ENCODE measurements at regions not wholly inside any gene's neighbourhood (a gene's known extent, or its start where the extent isn't known, plus 50 kb on each side); places are given as distances from the start of the nearest gene placed in this dataset.

DNA sequence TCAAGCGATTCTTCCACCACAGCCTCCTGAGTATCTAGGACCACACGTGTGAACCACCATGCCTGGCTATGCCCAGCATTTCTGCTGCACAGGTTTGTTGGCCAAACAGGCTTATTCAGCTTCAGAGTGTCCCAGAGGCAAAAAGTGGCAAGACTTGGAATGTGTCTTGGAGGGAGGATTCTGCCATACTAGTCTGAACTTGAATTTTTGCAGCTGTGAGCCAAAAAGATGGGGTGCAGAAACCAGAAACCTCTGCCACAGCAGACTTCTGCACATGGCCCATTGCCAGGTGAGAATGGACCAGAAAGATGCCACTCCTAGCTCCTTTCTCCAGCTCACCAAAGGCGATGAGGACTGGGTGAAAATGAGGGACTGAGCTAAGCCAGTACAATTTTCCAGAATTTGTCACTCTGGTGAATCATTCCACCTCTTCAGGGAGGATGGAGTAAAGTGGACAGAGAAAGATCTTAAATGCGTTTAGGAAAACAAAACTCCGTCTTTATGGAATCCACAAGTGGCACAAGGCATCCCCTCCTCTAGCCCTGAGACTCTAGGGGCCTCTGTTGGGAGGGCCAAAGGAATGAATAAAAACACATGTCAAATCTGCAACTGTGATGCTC lies 369.1 kb upstream of the CLNK start:
- H3K27me3 Mint-ChIP-seq (ENCODE audit: unreplicated experiment): no peaks in the 10 kb centered on the region
- no peaks in the 10 kb centered on the region for H3K36me3 Mint-ChIP-seq (ENCODE audit: low read depth, unreplicated experiment)
- no peaks in the 10 kb centered on the region for H3K4me1 Mint-ChIP-seq (ENCODE audit: unreplicated experiment)
- no peak for DNase-seq (ENCODE audit: low spot score)
- no peaks in the 10 kb centered on the region for H3K9me3 Mint-ChIP-seq (ENCODE audit: unreplicated experiment)
- TF ChIP-seq, protein P1, sequence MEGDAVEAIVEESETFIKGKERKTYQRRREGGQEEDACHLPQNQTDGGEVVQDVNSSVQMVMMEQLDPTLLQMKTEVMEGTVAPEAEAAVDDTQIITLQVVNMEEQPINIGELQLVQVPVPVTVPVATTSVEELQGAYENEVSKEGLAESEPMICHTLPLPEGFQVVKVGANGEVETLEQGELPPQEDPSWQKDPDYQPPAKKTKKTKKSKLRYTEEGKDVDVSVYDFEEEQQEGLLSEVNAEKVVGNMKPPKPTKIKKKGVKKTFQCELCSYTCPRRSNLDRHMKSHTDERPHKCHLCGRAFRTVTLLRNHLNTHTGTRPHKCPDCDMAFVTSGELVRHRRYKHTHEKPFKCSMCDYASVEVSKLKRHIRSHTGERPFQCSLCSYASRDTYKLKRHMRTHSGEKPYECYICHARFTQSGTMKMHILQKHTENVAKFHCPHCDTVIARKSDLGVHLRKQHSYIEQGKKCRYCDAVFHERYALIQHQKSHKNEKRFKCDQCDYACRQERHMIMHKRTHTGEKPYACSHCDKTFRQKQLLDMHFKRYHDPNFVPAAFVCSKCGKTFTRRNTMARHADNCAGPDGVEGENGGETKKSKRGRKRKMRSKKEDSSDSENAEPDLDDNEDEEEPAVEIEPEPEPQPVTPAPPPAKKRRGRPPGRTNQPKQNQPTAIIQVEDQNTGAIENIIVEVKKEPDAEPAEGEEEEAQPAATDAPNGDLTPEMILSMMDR (IDR thresholded peaks at IDR 0.05; ENCODE audit: unreplicated experiment): no peak
- H3K27ac Mint-ChIP-seq (ENCODE audit: unreplicated experiment): no peak overlapping the region
- no peak overlapping the region for H3K4me3 Mint-ChIP-seq (ENCODE audit: unreplicated experiment)

DNA sequence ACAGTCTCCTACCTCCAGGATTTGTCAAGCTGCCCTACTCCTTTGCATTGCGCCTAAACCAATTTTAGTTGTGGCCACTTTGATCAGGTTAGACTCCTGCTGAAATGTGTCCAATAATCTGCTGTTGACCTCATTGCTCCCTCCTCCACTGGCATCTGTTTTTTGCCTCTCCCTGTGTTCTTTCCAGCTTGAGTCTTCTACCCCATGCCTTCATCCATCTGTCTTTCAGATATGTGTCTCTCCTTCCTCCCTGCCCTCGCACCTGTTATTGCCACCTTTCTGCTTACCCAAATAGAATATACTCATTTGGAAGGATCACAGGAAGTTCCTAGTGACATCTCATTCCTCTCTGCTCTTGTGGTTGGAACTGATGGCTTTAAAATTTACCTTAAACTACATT lies 366.6 kb upstream of the CLNK start:
- no peak overlapping the region for H3K27ac Mint-ChIP-seq (ENCODE audit: unreplicated experiment)
- no peaks in the 10 kb centered on the region for H3K4me1 Mint-ChIP-seq (ENCODE audit: unreplicated experiment)
- DNase-seq (ENCODE audit: low spot score): no peak
- TF ChIP-seq, protein P1 (IDR thresholded peaks at IDR 0.05; ENCODE audit: unreplicated experiment): no peak
- no peaks in the 10 kb centered on the region for H3K27me3 Mint-ChIP-seq (ENCODE audit: unreplicated experiment)
- H3K36me3 Mint-ChIP-seq (ENCODE audit: low read depth, unreplicated experiment): no peaks in the 10 kb centered on the region
- H3K4me3 Mint-ChIP-seq (ENCODE audit: unreplicated experiment): no peak overlapping the region
- no peaks in the 10 kb centered on the region for H3K9me3 Mint-ChIP-seq (ENCODE audit: unreplicated experiment)

DNA sequence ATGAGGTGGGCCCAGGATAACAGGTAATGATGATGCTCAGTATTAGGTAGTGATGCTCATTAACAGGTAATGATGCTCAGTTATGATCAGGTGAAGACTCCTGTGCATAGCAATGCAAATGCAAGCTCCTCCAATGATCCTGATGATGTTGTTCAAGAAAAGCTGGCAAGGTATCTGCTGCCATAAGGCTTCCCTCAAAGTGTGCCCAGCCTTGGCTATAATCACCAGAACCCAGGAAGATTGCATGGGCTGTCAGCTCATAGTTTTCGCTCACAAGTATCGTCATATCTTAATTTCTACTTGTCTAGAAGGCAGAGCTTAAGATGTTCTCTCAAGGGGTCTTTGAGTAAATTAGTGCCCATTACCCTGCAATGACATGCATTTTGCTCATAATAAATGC lies 366.2 kb upstream of the CLNK start:
- Mint-ChIP-seq H3K9me3 (ENCODE audit: unreplicated experiment) (no peaks in the 10 kb centered on the region), H3K27ac (ENCODE audit: unreplicated experiment) (no peak overlapping the region), H3K4me1 (ENCODE audit: unreplicated experiment) (no peaks in the 10 kb centered on the region), H3K36me3 (ENCODE audit: low read depth, unreplicated experiment) (no peaks in the 10 kb centered on the region), H3K27me3 (ENCODE audit: unreplicated experiment) (no peaks in the 10 kb centered on the region), H3K4me3 (ENCODE audit: unreplicated experiment) (no peak overlapping the region)
- TF ChIP-seq, protein P1 (IDR thresholded peaks at IDR 0.05; ENCODE audit: unreplicated experiment): no peak
- DNase-seq (ENCODE audit: low spot score): no peak

DNA sequence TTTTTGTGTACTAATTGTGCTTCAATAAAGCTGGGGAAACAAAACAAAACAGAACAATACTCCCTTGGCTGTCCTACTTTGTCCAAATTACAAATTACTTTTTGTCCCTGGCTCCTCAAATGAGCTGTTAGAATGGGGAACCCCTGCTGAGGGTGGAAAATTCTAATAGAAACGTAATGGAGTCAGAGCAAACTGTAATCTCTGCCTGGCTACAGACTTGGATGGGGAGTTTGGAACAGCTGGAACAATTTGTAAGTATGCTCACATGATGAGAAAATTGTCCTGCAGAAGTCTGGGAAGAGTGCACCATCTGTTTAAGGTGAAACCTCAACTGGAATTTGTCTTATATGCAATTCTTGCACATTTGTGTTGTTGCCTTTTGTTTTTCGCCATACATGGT lies 364.4 kb upstream of the CLNK start:
- Mint-ChIP-seq H3K27me3 (ENCODE audit: unreplicated experiment) (no peaks in the 10 kb centered on the region), H3K4me3 (ENCODE audit: unreplicated experiment) (no peak overlapping the region), H3K27ac (ENCODE audit: unreplicated experiment) (no peak overlapping the region), H3K9me3 (ENCODE audit: unreplicated experiment) (no peaks in the 10 kb centered on the region), H3K4me1 (ENCODE audit: unreplicated experiment) (no peaks in the 10 kb centered on the region), H3K36me3 (ENCODE audit: low read depth, unreplicated experiment) (no peaks in the 10 kb centered on the region)
- DNase-seq (ENCODE audit: low spot score): no peak
- TF ChIP-seq, protein P1 (IDR thresholded peaks at IDR 0.05; ENCODE audit: unreplicated experiment): no peak

DNA sequence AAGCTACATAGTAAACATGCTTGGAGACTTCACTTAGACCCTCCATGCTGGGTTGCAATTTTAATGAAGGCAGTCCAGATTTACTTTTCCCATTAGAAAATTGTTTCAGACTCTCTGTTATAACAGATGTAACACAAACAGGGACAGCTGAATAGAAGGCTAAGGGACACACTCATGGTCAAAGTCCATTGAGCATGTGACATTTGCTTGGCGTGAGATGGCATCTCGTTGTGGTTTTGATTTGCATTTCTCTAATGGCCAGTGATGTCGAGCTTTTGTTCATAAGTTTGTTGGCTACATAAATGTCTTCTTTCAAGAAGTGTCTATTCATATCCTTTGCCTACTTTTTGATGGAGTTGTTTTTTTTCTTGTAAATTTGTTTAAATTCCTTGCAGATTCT lies 358.2 kb upstream of the CLNK start:
- Mint-ChIP-seq H3K27ac (ENCODE audit: unreplicated experiment) (no peak overlapping the region), H3K4me3 (ENCODE audit: unreplicated experiment) (no peak overlapping the region), H3K27me3 (ENCODE audit: unreplicated experiment) (peaks cover 1% of the 10 kb centered on the region), H3K9me3 (ENCODE audit: unreplicated experiment) (no peaks in the 10 kb centered on the region), H3K4me1 (ENCODE audit: unreplicated experiment) (no peaks in the 10 kb centered on the region), H3K36me3 (ENCODE audit: low read depth, unreplicated experiment) (no peaks in the 10 kb centered on the region)
- DNase-seq (ENCODE audit: low spot score): no peak
- TF ChIP-seq, protein P1 (IDR thresholded peaks at IDR 0.05; ENCODE audit: unreplicated experiment): no peak

All from endothelial cell (in vitro differentiated cells).